ENCODE measurements at regions not wholly inside any gene's neighbourhood (a gene's known extent, or its start where the extent isn't known, plus 50 kb on each side); places are given as distances from the start of the nearest gene placed in this dataset.

- ATAC-seq: peak; percentile 99
- TF ChIP-seq CSDC2 (CRISPR knock-in tag; IDR thresholded peaks at IDR 0.05) (no peak), ISL1 (CRISPR knock-in tag; IDR thresholded peaks at IDR 0.05) (no peak), RARB (CRISPR knock-in tag; IDR thresholded peaks at IDR 0.05) (no peak), ARNTL (CRISPR knock-in tag; IDR thresholded peaks at IDR 0.05; ENCODE audit: borderline replicate concordance, low read depth) (no peak), CREB5 (CRISPR knock-in tag; IDR thresholded peaks at IDR 0.05; ENCODE audit: low read depth) (no peak), ZNF565 (CRISPR knock-in tag; conservative IDR thresholded peaks at IDR 0.05; ENCODE audit: low read depth) (no peak), PATZ1 (CRISPR knock-in tag; IDR thresholded peaks at IDR 0.05; ENCODE audit: borderline replicate concordance) (no peak), TCF4 (CRISPR knock-in tag; IDR thresholded peaks at IDR 0.05; ENCODE audit: borderline replicate concordance) (no peak), BACH2 (CRISPR knock-in tag; IDR thresholded peaks at IDR 0.05; ENCODE audit: borderline replicate concordance) (no peak), TOX (CRISPR knock-in tag; IDR thresholded peaks at IDR 0.05; ENCODE audit: borderline replicate concordance) (no peak), SNAI2 (CRISPR knock-in tag; IDR thresholded peaks at IDR 0.05) (no peak)
Observed at GRCh38 chr6:41463062-41463930, 82.9 kb upstream of the FOXP4 start.

- TF ChIP-seq TCF4 (CRISPR knock-in tag; IDR thresholded peaks at IDR 0.05; ENCODE audit: borderline replicate concordance): no peak
- no peak for TF ChIP-seq ZFP30 (CRISPR knock-in tag; IDR thresholded peaks at IDR 0.05)
- TF ChIP-seq ESRRG (CRISPR knock-in tag; IDR thresholded peaks at IDR 0.05): no peak
- TF ChIP-seq GLIS3 (CRISPR knock-in tag; IDR thresholded peaks at IDR 0.05): no peak
- TF ChIP-seq ZC3H10 (CRISPR knock-in tag; IDR thresholded peaks at IDR 0.05): no peak
- no peak for TF ChIP-seq ARNTL (CRISPR knock-in tag; IDR thresholded peaks at IDR 0.05; ENCODE audit: borderline replicate concordance, low read depth)
- TF ChIP-seq RARB (CRISPR knock-in tag; IDR thresholded peaks at IDR 0.05): no peak
- no peak for TF ChIP-seq ZNF8 (CRISPR knock-in tag; IDR thresholded peaks at IDR 0.05)
- no peak for TF ChIP-seq PPARA (CRISPR knock-in tag; IDR thresholded peaks at IDR 0.05; ENCODE audit: borderline replicate concordance)
- no peak for TF ChIP-seq OSR1 (CRISPR knock-in tag; IDR thresholded peaks at IDR 0.05)
- no peak for TF ChIP-seq CSRNP3 (CRISPR knock-in tag; IDR thresholded peaks at IDR 0.05)
- TF ChIP-seq SNAI2 (CRISPR knock-in tag; IDR thresholded peaks at IDR 0.05): no peak
- no peak for TF ChIP-seq ZFP3 (CRISPR knock-in tag; IDR thresholded peaks at IDR 0.05)
- no peak for TF ChIP-seq ZNF565 (CRISPR knock-in tag; conservative IDR thresholded peaks at IDR 0.05; ENCODE audit: low read depth)
- no peak for TF ChIP-seq PATZ1 (CRISPR knock-in tag; IDR thresholded peaks at IDR 0.05; ENCODE audit: borderline replicate concordance)
- no peak for TF ChIP-seq ISL1 (CRISPR knock-in tag; IDR thresholded peaks at IDR 0.05)
- TF ChIP-seq TSHZ2 (CRISPR knock-in tag; IDR thresholded peaks at IDR 0.05): no peak
- no peak for TF ChIP-seq CSDC2 (CRISPR knock-in tag; IDR thresholded peaks at IDR 0.05)
- TF ChIP-seq POU6F1 (CRISPR knock-in tag; IDR thresholded peaks at IDR 0.05; ENCODE audit: borderline replicate concordance, low read depth): no peak
- no peak for TF ChIP-seq BACH2 (CRISPR knock-in tag; IDR thresholded peaks at IDR 0.05; ENCODE audit: borderline replicate concordance)
- no peak for ATAC-seq
Observed at GRCh38 chr6:41464019-41464418, 82.2 kb upstream of the FOXP4 start.

Measured in SK-N-SH treated with all-trans-retinoic acid at 6 μM for 48 hours (cell line).